Liver (tissue), 3 donors: ENCODE measurements at regions not wholly inside any gene's neighbourhood (a gene's known extent, or its start where the extent isn't known, plus 50 kb on each side); places are given as distances from the start of the nearest gene placed in this dataset.

Experiments
- FOXA2 ChIP-seq: IDR thresholded peaks from 2 replicates; pipeline ENCODE4 v1.6.1; 2016; ENCODE audit warnings: antibody characterized with exemption
- TAF1 ChIP-seq: conservative IDR thresholded peaks from 2 replicates; pipeline ENCODE4 v1.6.1; 2016; ENCODE audit warnings: antibody characterized with exemption, mild to moderate bottlenecking
- TF ChIP-seq, protein P1 (sequence below): fragments of 150-350 bp; IDR thresholded peaks from 2 replicates; pipeline ENCODE4 v1.5.1; 2017; ENCODE audit warnings: improper control_type of control experiment, low read depth, low read length; ENCODE audit not compliant: missing input control
- donor health status: healthy.
- donor health status: healthy.

DNA sequence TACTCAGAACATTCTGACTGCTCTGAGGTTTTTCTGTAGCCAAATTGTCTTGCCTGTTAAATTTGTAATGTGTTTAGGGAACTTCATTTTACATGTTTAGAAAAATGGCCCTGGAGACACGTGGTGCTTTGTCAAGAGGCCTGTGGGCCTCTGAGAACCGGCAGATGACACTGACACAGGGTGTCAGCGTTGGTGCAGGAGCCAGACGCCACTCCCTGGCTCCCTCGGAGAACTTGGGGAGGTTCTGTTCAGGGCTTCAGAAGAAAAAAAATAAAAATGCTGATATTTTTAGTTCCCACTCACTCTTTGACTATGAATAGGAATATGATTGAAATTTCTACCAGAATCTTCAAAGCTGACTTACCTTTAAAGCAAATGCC, 190.9 kb upstream of the GATB start:
- no peak for TF ChIP-seq TAF1
- no peak for TF ChIP-seq FOXA2
- TF ChIP-seq, protein P1, sequence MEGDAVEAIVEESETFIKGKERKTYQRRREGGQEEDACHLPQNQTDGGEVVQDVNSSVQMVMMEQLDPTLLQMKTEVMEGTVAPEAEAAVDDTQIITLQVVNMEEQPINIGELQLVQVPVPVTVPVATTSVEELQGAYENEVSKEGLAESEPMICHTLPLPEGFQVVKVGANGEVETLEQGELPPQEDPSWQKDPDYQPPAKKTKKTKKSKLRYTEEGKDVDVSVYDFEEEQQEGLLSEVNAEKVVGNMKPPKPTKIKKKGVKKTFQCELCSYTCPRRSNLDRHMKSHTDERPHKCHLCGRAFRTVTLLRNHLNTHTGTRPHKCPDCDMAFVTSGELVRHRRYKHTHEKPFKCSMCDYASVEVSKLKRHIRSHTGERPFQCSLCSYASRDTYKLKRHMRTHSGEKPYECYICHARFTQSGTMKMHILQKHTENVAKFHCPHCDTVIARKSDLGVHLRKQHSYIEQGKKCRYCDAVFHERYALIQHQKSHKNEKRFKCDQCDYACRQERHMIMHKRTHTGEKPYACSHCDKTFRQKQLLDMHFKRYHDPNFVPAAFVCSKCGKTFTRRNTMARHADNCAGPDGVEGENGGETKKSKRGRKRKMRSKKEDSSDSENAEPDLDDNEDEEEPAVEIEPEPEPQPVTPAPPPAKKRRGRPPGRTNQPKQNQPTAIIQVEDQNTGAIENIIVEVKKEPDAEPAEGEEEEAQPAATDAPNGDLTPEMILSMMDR, result no peak
